ENCODE measurements at regions not wholly inside any gene's neighbourhood (a gene's known extent, or its start where the extent isn't known, plus 50 kb on each side); places are given as distances from the start of the nearest gene placed in this dataset.

GRCh38 chr2:210888035-210888434 lies 331.6 kb downstream of the CPS1 start:
- H3K4me3 Mint-ChIP-seq, result no peak overlapping the region
- H3K79me2 ChIP-seq (ENCODE audit: insufficient read depth, low read length), result no peaks in the 10 kb centered on the region
- 93% methylated on average over 5 of the region's 6 CpGs for WGBS (ENCODE audit: insufficient coverage)
- intact Hi-C loops (cut with micrococcal nuclease), result no loop called here
- H3K4me3 ChIP-seq (replicated peaks in 1 of 3; ENCODE audit: low read depth in 2 of 3, low read length in 3 of 3), result no peak overlapping the region
- H3K9me3 Mint-ChIP-seq, result peaks cover 2 to 21% (median 12%) of the 10 kb centered on the region in 7 donors
- H3K9ac ChIP-seq (ENCODE audit: insufficient read depth, low read length, poor library complexity, severe bottlenecking), result no peak overlapping the region
- no peak overlapping the region for H3K4me2 ChIP-seq (replicated peaks; ENCODE audit: extremely low read depth, low read length, poor library complexity, severe bottlenecking)
- H3K36me3 ChIP-seq (replicated peaks in 1 of 2; ENCODE audit: control insufficient read depth in 1 of 2, insufficient read depth in 2 of 2, low read length in 2 of 2), result no peaks in the 10 kb centered on the region
- H2AFZ ChIP-seq (ENCODE audit: insufficient read depth, low read depth, low read length, poor library complexity, severe bottlenecking), result no peak overlapping the region
- DNase-seq, result no peak
- peaks cover 0 to 1% (median 0%) of the 10 kb centered on the region in 3 donors for H3K27me3 Mint-ChIP-seq (ENCODE audit: low read depth in 3 of 3)
- H3K4me1 Mint-ChIP-seq, result no peaks in the 10 kb centered on the region
- no peak for TF ChIP-seq CTCF (IDR thresholded peaks at IDR 0.05)
- H4K20me1 ChIP-seq (ENCODE audit: insufficient read depth, low read length), result no peaks in the 10 kb centered on the region
- no peaks in the 10 kb centered on the region for H3K4me1 ChIP-seq (ENCODE audit: control insufficient read depth in 1 of 2, insufficient read depth in 2 of 2, low read length in 2 of 2)
- H3K36me3 Mint-ChIP-seq, result no peaks in the 10 kb centered on the region
- H3K9me3 ChIP-seq (replicated peaks in 1 of 2; ENCODE audit: control insufficient read depth in 1 of 2, insufficient read depth in 1 of 2, low read length in 2 of 2), result peaks cover 0 to 19% of the 10 kb centered on the region in 2 donors
- no peaks in the 10 kb centered on the region for H3K27me3 ChIP-seq (ENCODE audit: control insufficient read depth in 2 of 2, insufficient read depth in 2 of 2, low read length in 2 of 2)
- H3K27ac Mint-ChIP-seq, result no peak overlapping the region
- no peak overlapping the region for H3K27ac ChIP-seq (ENCODE audit: low read depth in 1 of 2, low read length in 2 of 2)

- H3K27ac Mint-ChIP-seq, result no peak overlapping the region
- WGBS (ENCODE audit: insufficient coverage), result 85% methylated on average over 4 of the region's 5 CpGs
- H3K4me1 Mint-ChIP-seq, result no peaks in the 10 kb centered on the region
- Histone ChIP-seq H3K27me3 (ENCODE audit: control insufficient read depth in 2 of 2, insufficient read depth in 2 of 2, low read length in 2 of 2) (no peaks in the 10 kb centered on the region), H3K9me3 (replicated peaks in 1 of 2; ENCODE audit: control insufficient read depth in 1 of 2, insufficient read depth in 1 of 2, low read length in 2 of 2) (no peaks in the 10 kb centered on the region), H3K9ac (ENCODE audit: insufficient read depth, low read length, poor library complexity, severe bottlenecking) (no peak overlapping the region), H3K4me1 (ENCODE audit: control insufficient read depth in 1 of 2, insufficient read depth in 2 of 2, low read length in 2 of 2) (no peaks in the 10 kb centered on the region), H3K27ac (ENCODE audit: low read depth in 1 of 2, low read length in 2 of 2) (no peak overlapping the region), H3K79me2 (ENCODE audit: insufficient read depth, low read length) (no peaks in the 10 kb centered on the region), H3K4me3 (replicated peaks in 1 of 3; ENCODE audit: low read depth in 2 of 3, low read length in 3 of 3) (no peak overlapping the region), H3K36me3 (replicated peaks in 1 of 2; ENCODE audit: control insufficient read depth in 1 of 2, insufficient read depth in 2 of 2, low read length in 2 of 2) (no peaks in the 10 kb centered on the region), H4K20me1 (ENCODE audit: insufficient read depth, low read length) (no peaks in the 10 kb centered on the region), H3K4me2 (replicated peaks; ENCODE audit: extremely low read depth, low read length, poor library complexity, severe bottlenecking) (no peak overlapping the region), H2AFZ (ENCODE audit: insufficient read depth, low read depth, low read length, poor library complexity, severe bottlenecking) (no peak overlapping the region)
- no peak for TF ChIP-seq CTCF (IDR thresholded peaks at IDR 0.05)
- H3K9me3 Mint-ChIP-seq, result peaks cover 0 to 13% (median 3%) of the 10 kb centered on the region in 7 donors
- H3K4me3 Mint-ChIP-seq, result no peak overlapping the region
- intact Hi-C loops (cut with micrococcal nuclease), result no loop called here
- H3K27me3 Mint-ChIP-seq (ENCODE audit: low read depth in 3 of 3), result peaks cover 0 to 1% (median 0%) of the 10 kb centered on the region in 3 donors
- H3K36me3 Mint-ChIP-seq, result no peaks in the 10 kb centered on the region
- DNase-seq, result no peak
These were observed 338.7 kb downstream of the CPS1 start for GRCh38 chr2:210895132-210895531.
